ENCODE measurements at regions not wholly inside any gene's neighbourhood (a gene's known extent, or its start where the extent isn't known, plus 50 kb on each side); places are given as distances from the start of the nearest gene placed in this dataset.

DNA sequence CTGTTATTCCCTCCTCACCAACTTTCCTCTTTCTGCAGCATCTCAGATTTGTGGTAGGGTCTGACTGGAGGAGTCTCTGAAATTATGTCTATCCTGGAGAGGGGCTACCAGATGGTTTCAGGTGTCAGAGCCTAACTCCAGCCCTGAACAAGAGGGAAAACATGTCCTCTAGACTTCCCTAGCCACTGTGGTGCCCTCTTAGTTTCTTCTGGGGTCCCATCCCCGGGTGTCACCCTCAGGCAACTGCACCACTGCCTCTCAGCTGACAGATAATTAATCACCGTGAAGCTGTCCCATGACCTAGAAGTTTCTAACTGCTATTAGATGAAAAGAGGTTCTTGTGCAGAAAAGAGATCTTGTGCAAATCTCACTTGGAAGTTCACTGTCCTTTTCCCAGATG is 95.1 kb upstream of the CELF4 start:
- CTCF ChIA-PET = no interaction called here

DNA sequence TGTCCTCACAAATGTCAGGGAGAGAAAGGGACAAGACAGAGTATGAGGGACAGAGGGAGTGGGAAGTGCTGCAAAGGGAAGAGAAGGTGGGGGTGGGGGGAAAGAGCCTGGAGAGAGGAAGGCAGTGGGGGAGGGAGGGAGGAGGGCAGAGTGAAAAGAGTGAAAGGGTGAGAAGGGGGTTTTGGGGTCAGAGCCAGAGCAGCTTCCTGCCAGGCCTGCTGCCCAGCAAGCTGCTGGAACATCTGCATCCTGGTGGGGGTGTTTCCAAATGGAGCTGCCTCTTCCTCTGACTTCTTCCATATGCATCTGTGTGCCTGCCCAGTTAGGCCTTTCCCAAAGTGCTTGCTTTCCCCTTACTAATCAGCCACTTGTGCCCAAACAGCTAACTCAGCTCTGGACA is 94.3 kb upstream of the CELF4 start:
- Mint-ChIP-seq H3K4me1 (ENCODE audit: insufficient read depth, unreplicated experiment) (no peaks in the 10 kb centered on the region), H3K27me3 (ENCODE audit: insufficient read depth, unreplicated experiment) (no peaks in the 10 kb centered on the region), H3K36me3 (ENCODE audit: insufficient read depth, unreplicated experiment) (no peaks in the 10 kb centered on the region), H3K27ac (ENCODE audit: low read depth, unreplicated experiment) (no peak overlapping the region), H3K9me3 (ENCODE audit: unreplicated experiment) (no peaks in the 10 kb centered on the region), H3K4me3 (ENCODE audit: unreplicated experiment) (no peak overlapping the region)
- ChIA-PET CTCF (interaction anchor here (0.5 kb wide), 1 partner anchor 966 kb away, joined by 3 read pairs; no protein-coding TSS in a partner anchor), POLR2A (no interaction called here)
- intact Hi-C loops (cut with micrococcal nuclease) = no loop called here
- TF ChIP-seq, protein P1, sequence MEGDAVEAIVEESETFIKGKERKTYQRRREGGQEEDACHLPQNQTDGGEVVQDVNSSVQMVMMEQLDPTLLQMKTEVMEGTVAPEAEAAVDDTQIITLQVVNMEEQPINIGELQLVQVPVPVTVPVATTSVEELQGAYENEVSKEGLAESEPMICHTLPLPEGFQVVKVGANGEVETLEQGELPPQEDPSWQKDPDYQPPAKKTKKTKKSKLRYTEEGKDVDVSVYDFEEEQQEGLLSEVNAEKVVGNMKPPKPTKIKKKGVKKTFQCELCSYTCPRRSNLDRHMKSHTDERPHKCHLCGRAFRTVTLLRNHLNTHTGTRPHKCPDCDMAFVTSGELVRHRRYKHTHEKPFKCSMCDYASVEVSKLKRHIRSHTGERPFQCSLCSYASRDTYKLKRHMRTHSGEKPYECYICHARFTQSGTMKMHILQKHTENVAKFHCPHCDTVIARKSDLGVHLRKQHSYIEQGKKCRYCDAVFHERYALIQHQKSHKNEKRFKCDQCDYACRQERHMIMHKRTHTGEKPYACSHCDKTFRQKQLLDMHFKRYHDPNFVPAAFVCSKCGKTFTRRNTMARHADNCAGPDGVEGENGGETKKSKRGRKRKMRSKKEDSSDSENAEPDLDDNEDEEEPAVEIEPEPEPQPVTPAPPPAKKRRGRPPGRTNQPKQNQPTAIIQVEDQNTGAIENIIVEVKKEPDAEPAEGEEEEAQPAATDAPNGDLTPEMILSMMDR (IDR thresholded peaks at IDR 0.05; ENCODE audit: unreplicated experiment) = no peak
- DNase-seq (ENCODE audit: unreplicated experiment) = no peak
- no TSS peak for BruUV-seq (replicated peaks)

More for the DNA sequence above, 95.1 kb upstream of the CELF4 start:
- no peaks in the 10 kb centered on the region for H3K27me3 Mint-ChIP-seq (ENCODE audit: insufficient read depth, unreplicated experiment)
- H3K4me1 Mint-ChIP-seq (ENCODE audit: insufficient read depth, unreplicated experiment) = no peaks in the 10 kb centered on the region
- no peaks in the 10 kb centered on the region for H3K9me3 Mint-ChIP-seq (ENCODE audit: unreplicated experiment)
- H3K27ac Mint-ChIP-seq (ENCODE audit: low read depth, unreplicated experiment) = no peak overlapping the region
- intact Hi-C loops (cut with micrococcal nuclease) = no loop called here
- H3K36me3 Mint-ChIP-seq (ENCODE audit: insufficient read depth, unreplicated experiment) = no peaks in the 10 kb centered on the region
- no peak for DNase-seq (ENCODE audit: unreplicated experiment)
- no TSS peak for BruUV-seq (replicated peaks)
- no peak overlapping the region for H3K4me3 Mint-ChIP-seq (ENCODE audit: unreplicated experiment)
- TF ChIP-seq, protein P1 (IDR thresholded peaks at IDR 0.05; ENCODE audit: unreplicated experiment) = no peak
- POLR2A ChIA-PET = no interaction called here

- Mint-ChIP-seq H3K4me1 (ENCODE audit: insufficient read depth, unreplicated experiment) (no peaks in the 10 kb centered on the region), H3K36me3 (ENCODE audit: insufficient read depth, unreplicated experiment) (no peaks in the 10 kb centered on the region), H3K4me3 (ENCODE audit: unreplicated experiment) (no peak overlapping the region), H3K27ac (ENCODE audit: low read depth, unreplicated experiment) (no peak overlapping the region), H3K9me3 (ENCODE audit: unreplicated experiment) (no peaks in the 10 kb centered on the region), H3K27me3 (ENCODE audit: insufficient read depth, unreplicated experiment) (no peaks in the 10 kb centered on the region)
- intact Hi-C loops (cut with micrococcal nuclease) = no loop called here
- TF ChIP-seq, protein P1 (IDR thresholded peaks at IDR 0.05; ENCODE audit: unreplicated experiment) = no peak
- DNase-seq (ENCODE audit: unreplicated experiment) = no peak
- BruUV-seq (replicated peaks) = no TSS peak
- ChIA-PET CTCF (no interaction called here), POLR2A (no interaction called here)
These were observed 93.3 kb upstream of the CELF4 start for GRCh38 chr18:37658894-37659293.

DNA sequence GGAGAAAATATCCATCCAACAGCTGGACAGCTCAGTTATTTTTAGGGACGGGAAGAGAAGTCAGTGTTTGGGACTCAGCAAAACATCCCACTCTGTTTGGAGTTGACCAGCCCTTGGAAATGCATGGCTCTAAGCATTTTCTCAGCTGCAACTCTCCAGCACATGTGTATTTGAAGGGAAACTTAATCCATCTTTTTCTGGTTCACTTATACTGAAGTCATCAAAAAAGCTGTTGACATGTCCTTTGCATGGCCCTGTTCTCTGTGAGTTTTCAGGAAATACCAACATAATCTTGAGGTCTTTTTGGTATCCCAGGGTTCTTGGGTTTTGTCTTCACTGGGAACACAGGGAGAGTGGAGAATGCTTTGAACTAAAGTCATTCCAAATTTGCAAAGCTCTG is 91.9 kb upstream of the CELF4 start:
- Mint-ChIP-seq H3K4me1 (ENCODE audit: insufficient read depth, unreplicated experiment) (no peaks in the 10 kb centered on the region), H3K27me3 (ENCODE audit: insufficient read depth, unreplicated experiment) (no peaks in the 10 kb centered on the region), H3K27ac (ENCODE audit: low read depth, unreplicated experiment) (no peak overlapping the region), H3K36me3 (ENCODE audit: insufficient read depth, unreplicated experiment) (no peaks in the 10 kb centered on the region), H3K9me3 (ENCODE audit: unreplicated experiment) (no peaks in the 10 kb centered on the region), H3K4me3 (ENCODE audit: unreplicated experiment) (no peak overlapping the region)
- intact Hi-C loops (cut with micrococcal nuclease) = no loop called here
- BruUV-seq (replicated peaks) = no TSS peak
- ChIA-PET POLR2A (no interaction called here), CTCF (no interaction called here)
- no peak for DNase-seq (ENCODE audit: unreplicated experiment)
- TF ChIP-seq, protein P1 (IDR thresholded peaks at IDR 0.05; ENCODE audit: unreplicated experiment) = no peak

Measured in MCF 10A (cell line).